Mesothelial cell of epicardium (in vitro differentiated cells): ENCODE measurements at regions not wholly inside any gene's neighbourhood (a gene's known extent, or its start where the extent isn't known, plus 50 kb on each side); places are given as distances from the start of the nearest gene placed in this dataset.
"Not testable (repeated sequence)": the region's sequence is repeated elsewhere in the genome, so short reads cannot be mapped to it uniquely, and the experiment has no call there.

Experiments used
- DNase-seq, 2 experiments: peaks; one replicate each; pipeline ENCODE4 v3.0.0; 2021; ENCODE audit warnings: low spot score in 2 of 2; ENCODE audit not compliant: unreplicated experiment in 2 of 2
- H3K27ac Mint-ChIP-seq: 2 replicates; pipeline ENCODE4 v1.8.0; 2021; ENCODE audit warnings: mixed read lengths
- H3K27me3 Mint-ChIP-seq: 2 replicates; pipeline ENCODE4 v1.8.0; 2021; ENCODE audit warnings: low read depth, mixed read lengths
- H3K36me3 Mint-ChIP-seq: 2 replicates; pipeline ENCODE4 v1.8.0; 2021; ENCODE audit warnings: mixed read lengths
- H3K4me1 Mint-ChIP-seq: 2 replicates; pipeline ENCODE4 v1.8.0; 2021; ENCODE audit warnings: mixed read lengths
- H3K4me3 Mint-ChIP-seq: 2 replicates; pipeline ENCODE4 v1.8.0; 2021; ENCODE audit warnings: mild to moderate bottlenecking, moderate library complexity, mixed read lengths
- H3K9me3 Mint-ChIP-seq: 2 replicates; pipeline ENCODE4 v1.8.0; 2021; ENCODE audit warnings: mixed read lengths
- CTCF ChIP-seq: fragments of 200-600 bp; sonication (generic); IDR thresholded peaks from one replicate; pipeline ENCODE4 v1.5.0; 2021; ENCODE audit warnings: antibody characterized with exemption; ENCODE audit not compliant: unreplicated experiment

- H3K9me3 Mint-ChIP-seq, result peaks cover 49% of the 10 kb centered on the region
- not testable (repeated sequence) for H3K27ac Mint-ChIP-seq, H3K4me3 Mint-ChIP-seq, DNase-seq, H3K27me3 Mint-ChIP-seq, H3K4me1 Mint-ChIP-seq
- H3K36me3 Mint-ChIP-seq, result peaks cover 17% of the 10 kb centered on the region
Measured at GRCh38 chr4:49510238-49510637, 524.2 kb downstream of the CWH43 start.

- H3K4me3 Mint-ChIP-seq, H3K27me3 Mint-ChIP-seq, H3K4me1 Mint-ChIP-seq, H3K27ac Mint-ChIP-seq: not testable (repeated sequence)
- peaks cover 60% of the 10 kb centered on the region for H3K9me3 Mint-ChIP-seq
- H3K36me3 Mint-ChIP-seq, result peaks cover 17% of the 10 kb centered on the region
- DNase-seq, result peak in 1 of 2 experiments; percentile 59
Measured at GRCh38 chr4:49511353-49511752, 525.3 kb downstream of the CWH43 start.

- not testable (repeated sequence) for H3K4me1 Mint-ChIP-seq, H3K27ac Mint-ChIP-seq, H3K4me3 Mint-ChIP-seq, H3K27me3 Mint-ChIP-seq
- Mint-ChIP-seq H3K36me3 (peaks cover 17% of the 10 kb centered on the region), H3K9me3 (peaks cover 65% of the 10 kb centered on the region)
- peak; percentile 35 to 69 for DNase-seq
Measured at GRCh38 chr4:49511881-49512491, 525.9 kb downstream of the CWH43 start.

- H3K4me3 Mint-ChIP-seq, H3K27ac Mint-ChIP-seq, H3K4me1 Mint-ChIP-seq, H3K27me3 Mint-ChIP-seq: not testable (repeated sequence)
- Mint-ChIP-seq H3K9me3 (peaks cover 65% of the 10 kb centered on the region), H3K36me3 (peaks cover 17% of the 10 kb centered on the region)
- DNase-seq, result peak; percentile 71 to 76
- peak; percentile 46 for TF ChIP-seq CTCF
Measured at GRCh38 chr4:49512641-49513545, 526.8 kb downstream of the CWH43 start.

GRCh38 chr4:49513546-49514115 lies 527.6 kb downstream of the CWH43 start:
- not testable (repeated sequence) for H3K27ac Mint-ChIP-seq, H3K4me3 Mint-ChIP-seq, H3K27me3 Mint-ChIP-seq, H3K4me1 Mint-ChIP-seq
- peaks cover 65% of the 10 kb centered on the region for H3K9me3 Mint-ChIP-seq
- H3K36me3 Mint-ChIP-seq, result peaks cover 17% of the 10 kb centered on the region
- DNase-seq, result peak in 1 of 2 experiments; percentile 61

GRCh38 chr4:49514171-49514699 lies 528.2 kb downstream of the CWH43 start:
- not testable (repeated sequence) for H3K4me1 Mint-ChIP-seq, H3K27me3 Mint-ChIP-seq, H3K27ac Mint-ChIP-seq, H3K4me3 Mint-ChIP-seq
- Mint-ChIP-seq H3K9me3 (peaks cover 65% of the 10 kb centered on the region), H3K36me3 (peaks cover 17% of the 10 kb centered on the region)
- DNase-seq, result peak; percentile 67 to 74

- H3K36me3 Mint-ChIP-seq, result peaks cover 17% of the 10 kb centered on the region
- peak in 1 of 2 experiments; percentile 63 for DNase-seq
- not testable (repeated sequence) for H3K4me1 Mint-ChIP-seq, H3K4me3 Mint-ChIP-seq, H3K27me3 Mint-ChIP-seq, H3K27ac Mint-ChIP-seq
- H3K9me3 Mint-ChIP-seq, result peaks cover 65% of the 10 kb centered on the region
Measured at GRCh38 chr4:49514841-49515240, 528.8 kb downstream of the CWH43 start.

GRCh38 chr4:49515241-49515640 lies 529.2 kb downstream of the CWH43 start:
- H3K27ac Mint-ChIP-seq, H3K4me3 Mint-ChIP-seq, DNase-seq, H3K4me1 Mint-ChIP-seq, H3K27me3 Mint-ChIP-seq: not testable (repeated sequence)
- Mint-ChIP-seq H3K9me3 (peaks cover 63% of the 10 kb centered on the region), H3K36me3 (peaks cover 15% of the 10 kb centered on the region)

- not testable (repeated sequence) for H3K27ac Mint-ChIP-seq, DNase-seq, H3K4me1 Mint-ChIP-seq, H3K4me3 Mint-ChIP-seq, H3K27me3 Mint-ChIP-seq
- H3K9me3 Mint-ChIP-seq, result peaks cover 54% of the 10 kb centered on the region
- peaks cover 15% of the 10 kb centered on the region for H3K36me3 Mint-ChIP-seq
Measured at GRCh38 chr4:49516096-49516495, 530.0 kb downstream of the CWH43 start.
